K562 (cell line): ENCODE measurements at regions not wholly inside any gene's neighbourhood (a gene's known extent, or its start where the extent isn't known, plus 50 kb on each side); places are given as distances from the start of the nearest gene placed in this dataset.

Source experiments
- ATAC-seq: fragments of 200-7000 bp; cut with Tn5 transposase; 3 replicates; pipeline ENCODE4 v1.9.1; 2020; ENCODE audit warnings: moderate library complexity
- BruUV-seq: library from RNA; stranded (reverse); fragments of 400-500 nt; replicated peaks from 2 replicates; lab custom pipeline; 2021; lab: Mats Ljungman, UMichigan
- CTCF ChIA-PET: fragments of 300-600 bp; formaldehyde crosslinking; extraction: SDS; loops from one replicate; lab custom pipeline; 2021; ENCODE audit warnings: low intra/inter-chr PET ratio; lab: Yijun Ruan, JAX
- POLR2A ChIA-PET: fragments of 300-600, 350-650 bp; sonication (Branson Sonifier 250); formaldehyde crosslinking; extraction: SDS; loops from one replicate; lab custom pipeline; 2021; ENCODE audit warnings: antibody characterized with exemption, inconsistent platforms; lab: Yijun Ruan, JAX
- DNase-seq, 4 experiments: peaks; one replicate each; pipeline versions ENCODE4 v3.0.0 to v3.0.0-alpha.2; 2011 to 2018; ENCODE audit warnings: low spot score in 3 of 4, mixed read lengths in 3 of 4; ENCODE audit errors: extremely low read depth in 1 of 4
- FAIRE-seq: peaks from 2 replicates; lab custom pipeline; 2011; peaks lifted over from hg19 to GRCh38; lab: Jason Lieb, UNC
- H2AFZ ChIP-seq: 2 replicates; pipeline ENCODE4 v1.6.0; 2011; ENCODE audit warnings: low read depth, low read length, control low read depth, inconsistent platforms
- H3K27ac ChIP-seq: fragments of 200-600 bp; 3 replicates; pipeline ENCODE4 v1.8.0; 2011; ENCODE audit warnings: low read depth, mild to moderate bottlenecking, control low read depth, inconsistent platforms, low read length, moderate library complexity, mixed read lengths; ENCODE audit errors: extremely low read depth
- H3K27me3 ChIP-seq, 2 experiments: fragments of 300-600 bp in 1 of 2; 2 replicates in 1 of 2; 3 replicates in 1 of 2; pipeline versions ENCODE4 v1.6.0 to v1.8.0; 2011; ENCODE audit warnings: inconsistent platforms in 2 of 2, low read length in 2 of 2, mild to moderate bottlenecking in 1 of 2, mixed read lengths in 1 of 2, moderate library complexity in 1 of 2; ENCODE audit not compliant: control insufficient read depth in 2 of 2, insufficient read depth in 2 of 2
- H3K36me3 ChIP-seq: fragments of 300-600 bp; 3 replicates; pipeline ENCODE4 v1.8.0; 2011; ENCODE audit warnings: mild to moderate bottlenecking, low read length, inconsistent platforms; ENCODE audit not compliant: control insufficient read depth, insufficient read depth
- H3K4me1 ChIP-seq, 2 experiments: fragments of 200-600 bp in 1 of 2; replicated peaks in 1 of 2; 2 replicates in 1 of 2; 3 replicates in 1 of 2; pipeline versions ENCODE4 v1.5.1 to v1.8.0; 2011; ENCODE audit warnings: inconsistent platforms in 2 of 2, low read length in 2 of 2, mild to moderate bottlenecking in 1 of 2, mixed read lengths in 1 of 2, moderate library complexity in 1 of 2; ENCODE audit not compliant: control insufficient read depth in 2 of 2, insufficient read depth in 2 of 2
- H3K4me2 ChIP-seq: 2 replicates; pipeline ENCODE4 v1.6.1; 2011; ENCODE audit warnings: low read length, control low read depth, inconsistent platforms, mixed read lengths; ENCODE audit not compliant: insufficient read depth
- H3K4me3 ChIP-seq: fragments of 200-600 bp; sonication (generic), shearing (Covaris generic); 2 replicates; pipeline ENCODE4 v1.5.1; 2016; ENCODE audit warnings: control low read depth, inconsistent platforms
- H3K79me2 ChIP-seq: fragments of 200-600 bp; 3 replicates; pipeline ENCODE4 v1.8.0; 2011; ENCODE audit warnings: low read length, inconsistent platforms; ENCODE audit not compliant: control insufficient read depth, insufficient read depth
- H3K9ac ChIP-seq, 2 experiments: 2 replicates each; pipeline versions ENCODE4 v1.6.0 to v1.6.1; 2011; ENCODE audit warnings: low read depth in 2 of 2, low read length in 2 of 2, control low read depth in 1 of 2, inconsistent platforms in 1 of 2, mild to moderate bottlenecking in 1 of 2, mixed read lengths in 1 of 2; ENCODE audit not compliant: insufficient read depth in 1 of 2
- H3K9me1 ChIP-seq: one replicate; pipeline ENCODE4 v1.6.0; 2011; ENCODE audit warnings: inconsistent platforms, mild to moderate bottlenecking, low read length, moderate library complexity; ENCODE audit not compliant: control insufficient read depth, insufficient read depth
- H3K9me3 ChIP-seq: replicated peaks from 2 replicates; pipeline ENCODE4 v1.5.1; 2011; ENCODE audit warnings: low read depth, low read length, inconsistent platforms; ENCODE audit not compliant: control insufficient read depth, insufficient read depth
- H4K20me1 ChIP-seq: replicated peaks from 2 replicates; pipeline ENCODE4 v1.6.1; 2011; ENCODE audit warnings: low read length, inconsistent platforms, mixed read lengths; ENCODE audit not compliant: control insufficient read depth, insufficient read depth
- HNRNPK ChIP-seq: fragments of 200-400 bp; formaldehyde crosslinking; IDR thresholded peaks from one replicate; pipeline ENCODE4 v1.6.1; 2018; ENCODE audit warnings: mild to moderate bottlenecking, low read depth, low read length; ENCODE audit not compliant: poor library complexity, severe bottlenecking
- POLR3A ChIP-seq: IDR thresholded peaks from 2 replicates; pipeline ENCODE4 v1.6.1; 2011; ENCODE audit warnings: borderline replicate concordance, mild to moderate bottlenecking, moderate library complexity; ENCODE audit not compliant: insufficient read length, insufficient read depth; ENCODE audit errors: extremely low read depth
- SMC3 ChIP-seq: conservative IDR thresholded peaks from 2 replicates; pipeline ENCODE4 v1.6.1; 2011; ENCODE audit warnings: low read depth, low read length, improper control_type of control experiment; ENCODE audit not compliant: insufficient read depth
- SNIP1 ChIP-seq: fragments of 450-650 bp; IDR thresholded peaks from 2 replicates; pipeline ENCODE4 v1.7.1; 2017; ENCODE audit warnings: low read depth, mild to moderate bottlenecking
- U2AF1 ChIP-seq: fragments of 200-400 bp; formaldehyde crosslinking; optimal IDR thresholded peaks from 2 replicates; pipeline ENCODE3; 2017; ENCODE audit warnings: mild to moderate bottlenecking, low read depth, low read length, moderate library complexity
- ZBTB1 ChIP-seq: sonication (generic); formaldehyde crosslinking; IDR thresholded peaks from 2 replicates; pipeline ENCODE4 v1.8.1; 2023; ENCODE audit warnings: missing genetic modification reagents, low read depth, mild to moderate bottlenecking, borderline replicate concordance
- ZFP1 ChIP-seq: fragments of 450-650 bp; formaldehyde crosslinking; IDR thresholded peaks from 2 replicates; pipeline ENCODE4 v1.4.0; 2020; ENCODE audit warnings: mild to moderate bottlenecking, mixed read lengths
- ZNF695 ChIP-seq: fragments of 450-650 bp; formaldehyde crosslinking; IDR thresholded peaks from 2 replicates; pipeline ENCODE4 v1.4.0; 2020; ENCODE audit warnings: mild to moderate bottlenecking, moderate library complexity
- WGBS: fragments of 100-300 bp; shearing (Covaris generic); methylation state at CpG from one replicate; pipeline ENCODE4 v1.1.6; 2016; ENCODE audit warnings: low coverage, mixed read lengths; ENCODE audit not compliant: insufficient coverage; ENCODE audit errors: missing lambda C conversion rate; 5-methylcytosine and 5-hydroxymethylcytosine counted together
- in situ Hi-C: fragments of 300-500 bp; cut with MboI; formaldehyde crosslinking; loops from 4 replicates; pipeline ENCODE4 v1.15.0; 2018; ENCODE audit warnings: inconsistent platforms, mixed read lengths
- intact Hi-C: fragments of 100-400 bp; cut with micrococcal nuclease; formaldehyde crosslinking; loops from 2 replicates; pipeline ENCODE4 v1.14.2; 2022
- TF ChIP-seq, protein P1 (sequence below): fragments of 450-650 bp; formaldehyde crosslinking; IDR thresholded peaks from 2 replicates; pipeline ENCODE4 v1.4.0; 2020; ENCODE audit warnings: mild to moderate bottlenecking, moderate library complexity
- TF ChIP-seq, protein P2 (sequence below): fragments of 250-450 bp; sonication (Bioruptor Pico); IDR thresholded peaks from 2 replicates; pipeline ENCODE4 v1.5.0; 2021; ENCODE audit warnings: mild to moderate bottlenecking, moderate library complexity

GRCh38 chr10:88187472-88187871 is 324.0 kb downstream of the PTEN start (continued):
- TF ChIP-seq, protein P1, sequence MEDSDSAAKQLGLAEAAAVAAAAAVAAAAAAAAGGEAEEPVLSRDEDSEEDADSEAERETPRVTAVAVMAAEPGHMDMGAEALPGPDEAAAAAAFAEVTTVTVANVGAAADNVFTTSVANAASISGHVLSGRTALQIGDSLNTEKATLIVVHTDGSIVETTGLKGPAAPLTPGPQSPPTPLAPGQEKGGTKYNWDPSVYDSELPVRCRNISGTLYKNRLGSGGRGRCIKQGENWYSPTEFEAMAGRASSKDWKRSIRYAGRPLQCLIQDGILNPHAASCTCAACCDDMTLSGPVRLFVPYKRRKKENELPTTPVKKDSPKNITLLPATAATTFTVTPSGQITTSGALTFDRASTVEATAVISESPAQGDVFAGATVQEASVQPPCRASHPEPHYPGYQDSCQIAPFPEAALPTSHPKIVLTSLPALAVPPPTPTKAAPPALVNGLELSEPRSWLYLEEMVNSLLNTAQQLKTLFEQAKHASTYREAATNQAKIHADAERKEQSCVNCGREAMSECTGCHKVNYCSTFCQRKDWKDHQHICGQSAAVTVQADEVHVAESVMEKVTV (CRISPR knock-in tag), result no peak
- no peak for TF ChIP-seq SNIP1
- TF ChIP-seq POLR3A, result no peak
- no peak for TF ChIP-seq ZFP1 (CRISPR knock-in tag)
- TF ChIP-seq ZNF695, result no peak
- no peak for TF ChIP-seq U2AF1

GRCh38 chr10:88190123-88190522 is 326.7 kb downstream of the PTEN start:
- FAIRE-seq, result no peak
- Histone ChIP-seq H3K79me2 (no peaks in the 10 kb centered on the region), H3K9ac (no peak overlapping the region), H3K9me3 (no peaks in the 10 kb centered on the region), H3K27ac (no peak overlapping the region), H3K36me3 (no peaks in the 10 kb centered on the region), H3K4me3 (no peak overlapping the region), H3K27me3 (no peaks in the 10 kb centered on the region), H3K4me1 (no peaks in the 10 kb centered on the region), H3K4me2 (no peak overlapping the region), H3K9me1 (no peaks in the 10 kb centered on the region), H4K20me1 (no peaks in the 10 kb centered on the region), H2AFZ (no peak overlapping the region)
- WGBS, result 5% methylated on average over 2 of the region's 2 CpGs
- ChIA-PET POLR2A (no interaction called here), CTCF (no interaction called here)
- TF ChIP-seq HNRNPK (no peak), SMC3 (no peak), ZBTB1 (CRISPR knock-in tag) (no peak)
- TF ChIP-seq, protein P2, sequence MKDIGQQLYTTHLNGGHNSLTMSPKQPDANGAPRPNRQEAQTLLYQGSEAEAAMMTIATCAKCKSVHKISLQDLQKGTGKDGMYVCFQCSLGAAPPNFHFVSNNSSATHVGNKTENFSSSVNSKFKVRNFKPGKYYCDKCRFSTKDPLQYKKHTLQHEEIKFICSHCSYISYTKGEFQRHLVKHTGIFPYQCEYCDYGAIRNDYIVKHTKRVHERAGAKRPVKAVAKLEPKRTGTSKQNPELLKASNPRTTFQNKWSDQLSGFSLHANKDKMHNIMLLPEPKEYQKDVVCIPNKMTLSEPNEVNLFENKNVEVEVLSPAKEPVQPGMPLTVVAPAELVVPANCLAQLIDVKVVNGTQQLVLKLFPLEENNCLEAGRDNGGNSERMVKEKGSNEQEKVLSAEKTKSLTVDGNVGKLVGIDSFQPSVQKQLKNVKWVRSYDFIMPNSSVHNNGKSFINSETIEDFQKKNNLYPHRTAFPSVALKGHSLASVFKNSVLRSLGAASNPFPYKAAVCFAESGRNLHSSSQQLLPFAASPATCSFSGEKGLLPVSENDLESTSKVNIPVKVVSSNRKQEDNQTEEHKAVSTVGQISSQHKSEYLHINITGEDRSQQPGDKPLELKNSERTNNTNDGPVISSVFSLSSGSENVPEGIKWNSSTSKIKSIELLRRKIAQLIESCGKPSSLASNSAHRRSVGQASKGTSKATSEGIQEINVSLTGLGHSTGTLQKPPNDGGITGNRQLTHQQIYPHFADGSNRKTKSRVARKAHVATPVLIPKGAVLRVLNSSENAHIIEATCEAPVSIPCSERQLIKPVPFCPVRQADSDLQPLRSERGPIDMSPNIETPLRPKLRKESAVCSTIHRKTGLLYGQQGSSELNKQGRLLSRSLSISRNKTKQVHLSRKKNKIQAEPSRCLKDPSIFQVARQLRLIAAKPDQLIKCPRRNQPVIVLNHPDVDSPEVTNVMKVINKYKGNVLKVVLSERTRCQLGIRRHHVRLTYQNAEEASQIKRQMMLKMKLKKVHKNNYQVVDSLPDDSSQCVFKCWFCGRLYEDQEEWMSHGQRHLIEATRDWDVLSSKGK (CRISPR knock-in tag), result no peak
- BruUV-seq, result no TSS peak
- DNase-seq, result no peak
- in situ Hi-C loops (no loop called here), intact Hi-C loops (no loop called here)
- ATAC-seq, result no peak
